ENCODE measurements at regions not wholly inside any gene's neighbourhood (a gene's known extent, or its start where the extent isn't known, plus 50 kb on each side); places are given as distances from the start of the nearest gene placed in this dataset.
A peak's percentile ranks its signal among the peaks of the same experiment; 100 is the strongest.

DNA sequence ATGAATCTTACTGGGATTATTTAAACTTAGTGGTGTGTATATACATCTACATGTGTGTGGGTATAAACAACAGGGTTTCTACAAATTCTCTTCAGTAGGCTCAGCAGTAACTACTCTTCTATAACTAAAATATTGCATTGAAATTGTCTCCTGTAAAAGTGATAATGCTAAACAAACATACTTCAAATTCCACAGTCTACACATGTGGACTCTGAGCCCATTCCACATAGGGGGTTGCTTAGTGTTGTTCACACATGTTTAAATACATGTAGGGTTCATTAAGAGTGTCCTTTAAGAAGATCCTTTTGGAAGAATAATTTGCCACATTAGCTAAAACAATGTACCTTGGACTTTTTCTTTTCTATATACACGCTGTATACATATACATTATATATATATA is 152.8 kb upstream of the VRK2 start:
- DNase-seq, result no peak

DNA sequence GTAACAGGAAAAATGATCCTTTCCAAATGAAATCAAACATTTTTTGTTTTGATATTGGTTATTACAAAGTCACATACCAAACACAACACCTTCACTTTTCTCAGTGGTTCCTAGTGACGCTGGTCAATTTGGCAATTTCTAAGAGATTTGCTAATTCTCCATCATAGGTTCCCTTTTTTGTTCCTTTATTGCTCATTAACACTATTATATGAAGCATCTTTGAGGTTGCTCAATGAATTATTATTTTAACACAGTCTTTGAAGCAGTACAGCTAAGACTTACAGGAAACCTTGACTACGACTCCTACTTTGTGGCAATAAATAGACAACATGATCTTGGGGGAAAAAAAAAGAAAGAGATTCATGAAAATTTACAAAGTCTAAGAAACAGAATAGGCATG is 152.2 kb upstream of the VRK2 start:
- DNase-seq, result no peak

DNA sequence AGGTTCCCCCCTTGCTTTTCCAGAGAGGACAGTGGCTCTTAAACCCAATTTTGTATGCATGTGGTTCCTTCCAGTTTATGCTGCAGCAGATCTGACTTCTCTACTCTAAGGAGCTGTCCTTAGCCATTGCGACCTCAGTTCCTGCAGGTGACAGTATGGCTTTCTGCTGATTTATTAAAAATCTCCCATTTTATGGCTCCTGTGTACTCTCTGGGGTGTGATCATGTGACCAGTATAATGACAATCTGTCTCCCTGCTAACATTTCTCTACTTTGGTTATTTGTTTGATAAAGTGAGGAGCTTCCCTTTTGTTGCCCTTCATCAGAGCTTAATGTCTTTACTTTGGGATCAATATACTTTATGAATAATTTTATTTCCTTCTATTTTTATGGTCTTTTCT is 148.7 kb upstream of the VRK2 start:
- no peak for DNase-seq

DNA sequence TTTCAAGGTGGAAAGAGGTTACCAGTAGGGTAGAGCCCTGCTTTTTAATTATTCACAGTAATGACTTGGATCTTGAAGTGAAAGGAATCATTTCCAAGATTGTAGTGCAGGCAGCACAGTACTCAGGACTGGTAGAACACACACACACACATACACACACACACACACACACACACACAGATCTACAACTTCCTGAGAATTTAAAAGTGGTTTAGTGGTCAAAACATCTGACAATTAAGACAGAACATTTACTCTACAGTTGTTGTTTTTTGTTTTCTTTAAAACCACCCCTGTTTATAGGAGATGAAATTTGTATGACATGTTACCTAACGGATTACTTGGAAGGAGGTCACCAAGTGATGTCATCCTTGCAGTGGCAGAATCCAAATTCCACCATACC is 146.7 kb upstream of the VRK2 start:
- no peak for DNase-seq

DNA sequence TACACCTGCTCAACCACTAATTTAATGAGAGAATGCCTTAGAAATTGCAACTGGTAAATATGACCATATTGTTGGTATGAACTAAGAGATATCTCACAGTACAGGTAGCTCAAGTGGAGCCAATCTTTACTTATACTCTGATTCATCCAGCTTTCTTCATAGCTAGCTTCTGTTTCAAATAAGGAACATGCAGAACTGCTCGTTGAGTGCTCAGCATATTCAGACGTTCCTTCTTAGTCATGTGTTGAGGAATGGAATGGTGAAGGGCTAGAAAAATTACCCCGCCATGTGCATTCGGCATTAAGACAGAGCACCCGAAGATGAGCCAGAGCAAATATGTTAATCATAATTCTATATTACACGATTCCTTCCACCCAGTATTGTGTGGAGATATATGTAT is 144.0 kb upstream of the VRK2 start:
- no peak for DNase-seq

DNA sequence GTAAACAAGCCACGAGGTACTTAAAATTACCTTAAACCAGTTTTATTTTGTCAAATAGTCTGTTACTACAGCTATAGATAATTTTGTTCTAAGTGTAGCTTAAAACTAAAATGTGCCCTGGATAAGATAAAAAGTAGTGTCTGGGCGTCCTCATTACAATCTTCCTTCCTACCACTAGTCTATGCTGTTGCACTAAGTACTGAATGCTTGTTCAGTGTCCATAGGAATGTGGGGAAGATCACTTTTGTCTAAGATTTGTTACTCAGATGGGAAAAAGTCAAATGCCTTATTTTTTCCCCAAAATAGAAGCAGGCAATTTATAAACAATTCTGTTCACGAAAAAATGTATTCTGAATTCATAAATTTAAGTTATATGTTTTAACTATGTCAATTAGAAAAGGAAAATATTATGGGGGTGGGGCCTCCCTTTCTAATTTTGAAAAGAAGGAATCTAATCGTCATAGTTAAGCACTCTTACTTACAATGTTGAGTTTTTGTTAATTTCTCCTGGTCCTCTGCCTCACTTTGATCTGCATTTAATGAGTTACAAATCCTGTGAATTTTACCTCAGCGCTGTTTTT is 140.4 kb upstream of the VRK2 start:
- DNase-seq, result peak; percentile 68

DNA sequence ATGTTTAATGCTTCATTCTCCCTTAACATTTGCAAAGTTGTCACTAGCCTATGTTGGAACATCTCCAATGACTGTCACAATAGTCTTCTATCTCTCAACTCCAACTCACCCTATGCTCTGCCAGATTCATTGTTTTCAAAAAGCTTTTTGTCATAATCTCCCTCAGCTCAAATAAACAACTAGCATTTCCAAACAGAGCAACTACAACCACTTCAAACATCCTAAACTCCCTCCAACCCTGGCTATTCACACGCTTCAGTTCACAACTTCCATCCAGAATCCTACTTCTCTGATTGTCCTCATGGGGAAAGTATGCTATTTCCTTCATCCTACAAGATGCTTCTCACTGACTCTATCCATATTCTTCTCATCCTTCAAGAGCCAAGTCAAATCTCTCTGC is 139.2 kb upstream of the VRK2 start:
- no peak for DNase-seq

DNA sequence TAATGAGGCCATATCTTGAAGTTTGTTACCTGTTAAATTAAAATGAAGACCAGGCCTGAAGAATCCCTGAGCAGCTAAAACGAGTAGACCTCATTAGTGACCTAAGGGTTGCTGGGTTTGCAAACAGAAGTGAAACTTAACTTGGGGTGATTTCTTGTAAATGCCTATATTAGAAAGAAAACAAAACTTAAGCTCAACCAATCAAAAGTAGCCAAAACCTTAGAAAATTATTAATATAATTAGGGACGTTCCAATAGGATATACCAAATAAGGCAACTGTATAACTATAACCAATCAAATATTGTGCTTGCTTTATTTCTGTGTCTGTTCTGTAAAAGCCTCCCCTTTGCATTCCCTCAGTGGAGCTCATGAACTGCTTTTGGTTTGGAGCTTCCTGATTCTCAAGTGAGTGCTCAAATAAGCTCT is 137.9 kb upstream of the VRK2 start:
- DNase-seq, result no peak

DNA sequence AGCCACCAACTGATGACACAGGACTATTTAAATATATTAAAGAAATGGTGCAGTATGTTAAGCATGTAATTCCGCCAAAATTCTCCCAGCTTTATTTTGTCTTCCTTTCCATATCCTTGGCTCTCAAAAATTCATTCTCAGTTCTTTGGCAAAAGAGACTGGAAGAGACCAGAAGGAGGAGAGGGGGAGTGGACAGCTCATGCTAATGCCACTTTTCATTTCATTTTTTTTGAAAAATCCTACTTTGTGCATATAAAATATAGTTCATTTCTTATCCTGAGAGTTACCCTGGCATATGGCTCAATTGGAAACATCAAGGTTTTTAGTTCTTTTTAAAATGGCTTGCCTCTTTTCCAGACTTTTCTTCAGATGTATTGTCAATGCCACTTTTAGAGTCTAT is 128.5 kb upstream of the VRK2 start:
- DNase-seq, result no peak

DNA sequence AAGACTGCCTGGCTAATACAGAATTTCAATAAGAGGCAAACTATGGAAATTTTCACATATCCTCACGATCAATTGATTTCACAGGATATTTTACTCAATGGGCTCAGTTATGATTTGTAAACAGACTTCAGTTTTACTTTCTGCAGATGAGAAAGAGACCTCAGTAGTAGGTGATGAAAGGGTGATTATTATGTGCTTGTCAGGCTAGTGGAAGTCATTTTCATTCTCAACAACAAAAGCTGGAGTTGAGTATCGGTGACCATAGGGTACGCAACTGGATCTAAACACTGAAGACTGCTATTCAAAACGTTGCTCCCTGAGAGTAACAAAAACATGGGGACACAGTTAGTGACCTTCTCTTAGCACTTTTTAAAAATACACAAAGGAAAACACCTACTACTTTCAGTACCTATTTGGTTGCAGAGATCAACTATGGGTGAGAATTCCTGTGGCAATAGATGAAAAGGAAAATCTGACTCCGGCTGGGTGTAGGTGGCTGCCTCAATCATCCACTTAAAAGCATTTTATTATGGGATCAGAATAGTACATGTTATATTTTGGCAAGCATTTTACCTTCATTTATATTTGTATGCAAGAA is 126.2 kb upstream of the VRK2 start:
- no peak for DNase-seq

DNA sequence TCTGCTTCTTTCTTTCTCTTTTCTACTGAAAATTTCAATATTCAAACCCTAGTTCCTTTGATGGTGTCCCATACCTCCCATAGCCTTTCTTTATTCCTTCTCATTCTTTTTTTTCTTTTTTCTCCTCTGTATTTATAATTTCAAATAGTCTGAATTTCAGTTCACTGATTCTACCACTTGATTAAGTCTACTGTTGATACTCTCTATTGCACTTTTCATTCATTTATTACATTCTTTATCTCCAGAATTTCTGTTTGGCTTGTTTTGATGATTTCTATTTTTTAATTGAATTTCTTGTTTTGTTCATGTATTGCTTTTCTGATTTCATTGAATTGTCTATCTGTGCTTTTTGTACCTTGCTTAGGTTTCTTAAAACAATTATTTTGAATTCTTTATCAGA is 111.9 kb upstream of the VRK2 start:
- no peak for DNase-seq

DNA sequence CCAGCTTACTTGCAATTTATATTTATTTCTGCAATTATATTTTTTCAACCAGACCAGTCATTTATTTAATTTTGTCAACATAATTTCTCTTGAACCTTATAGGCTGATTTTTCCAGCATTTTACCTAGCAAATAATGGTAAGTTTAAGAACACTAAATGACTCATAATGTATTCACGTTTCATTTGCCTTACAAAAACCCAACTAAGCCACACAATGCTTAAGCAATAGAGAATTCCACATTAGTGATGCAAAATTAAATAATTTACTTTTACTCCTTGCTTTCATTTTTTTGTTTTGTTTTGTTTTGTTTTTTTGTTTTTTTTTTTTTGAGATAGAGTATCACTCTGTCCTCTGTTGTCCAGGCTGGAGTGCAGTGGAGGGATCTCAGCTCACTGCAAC is 110.4 kb upstream of the VRK2 start:
- DNase-seq, result no peak

DNA sequence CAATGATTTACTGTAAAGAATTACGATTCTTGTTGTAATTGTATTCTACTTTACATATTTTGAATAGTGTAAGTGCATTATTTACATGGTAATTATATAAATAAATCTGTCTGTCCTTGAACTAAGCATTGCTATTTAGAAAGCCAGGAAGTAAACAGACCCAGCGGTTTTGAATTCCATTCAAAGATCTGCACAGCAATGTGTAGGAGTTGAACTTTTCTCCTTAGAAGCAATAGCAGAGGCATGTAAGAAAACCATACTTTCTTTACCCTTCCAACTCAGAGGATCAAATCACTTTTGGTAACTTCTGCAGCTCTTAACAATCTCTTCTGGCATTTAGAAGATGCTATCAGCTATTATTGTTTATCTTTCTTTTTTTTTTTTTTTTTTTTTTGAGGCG is 109.2 kb upstream of the VRK2 start:
- DNase-seq, result no peak

DNA sequence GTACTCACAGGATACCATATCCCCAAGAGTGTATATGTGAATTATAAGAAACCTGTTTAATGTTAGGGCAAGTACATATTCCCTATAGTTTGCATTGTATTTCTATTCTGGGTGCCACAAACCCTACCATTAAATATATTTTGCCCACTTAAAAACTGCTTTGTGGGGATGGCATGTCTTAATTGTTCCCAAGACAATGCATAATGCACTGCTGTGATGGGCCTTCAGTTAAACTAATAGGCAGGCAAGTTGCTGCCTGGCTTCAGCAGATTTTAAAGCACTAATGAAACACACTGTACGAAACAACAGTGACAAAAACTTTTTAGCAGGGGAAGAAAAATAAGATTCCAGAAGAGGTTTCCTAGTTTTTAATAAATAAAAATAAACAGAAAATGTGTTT is 104.8 kb upstream of the VRK2 start:
- DNase-seq, result no peak

DNA sequence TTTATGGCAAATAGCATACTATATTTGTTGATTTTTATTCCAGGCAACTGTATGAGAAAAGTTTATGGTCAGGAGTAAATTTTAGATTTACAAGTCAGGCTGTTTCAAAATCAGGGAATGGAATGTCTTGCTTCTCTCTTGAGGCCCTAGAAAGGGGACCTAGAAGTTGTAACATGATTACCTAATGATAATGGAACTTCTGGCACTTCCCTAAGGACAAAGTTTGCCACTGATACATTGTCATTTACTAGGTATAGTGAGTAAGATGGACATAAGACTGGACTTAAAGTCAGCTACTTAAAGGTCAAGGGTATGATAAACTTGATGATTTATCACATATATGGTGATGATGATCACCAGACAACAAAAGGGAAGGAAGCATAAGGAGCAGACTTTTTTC is 103.3 kb upstream of the VRK2 start:
- DNase-seq, result no peak

DNA sequence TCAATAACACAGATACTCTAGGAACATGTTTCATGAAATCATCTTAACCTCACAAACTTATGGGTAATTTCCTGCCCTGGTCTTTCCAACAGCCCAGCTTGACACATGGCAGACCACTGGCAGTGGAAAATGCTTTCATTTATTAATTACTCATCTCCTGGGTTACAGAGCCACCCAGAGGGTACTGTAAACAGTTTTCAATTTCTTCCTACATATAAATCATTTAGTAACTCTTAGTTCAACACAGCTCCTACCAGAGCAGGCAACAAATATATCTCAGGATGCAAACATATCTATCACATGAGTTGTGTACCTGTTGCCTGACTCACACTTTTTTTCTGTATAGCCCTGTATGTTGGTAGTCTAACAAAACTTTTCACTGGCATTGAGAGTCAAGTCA is 99.2 kb upstream of the VRK2 start:
- DNase-seq, result peak; percentile 14

DNA sequence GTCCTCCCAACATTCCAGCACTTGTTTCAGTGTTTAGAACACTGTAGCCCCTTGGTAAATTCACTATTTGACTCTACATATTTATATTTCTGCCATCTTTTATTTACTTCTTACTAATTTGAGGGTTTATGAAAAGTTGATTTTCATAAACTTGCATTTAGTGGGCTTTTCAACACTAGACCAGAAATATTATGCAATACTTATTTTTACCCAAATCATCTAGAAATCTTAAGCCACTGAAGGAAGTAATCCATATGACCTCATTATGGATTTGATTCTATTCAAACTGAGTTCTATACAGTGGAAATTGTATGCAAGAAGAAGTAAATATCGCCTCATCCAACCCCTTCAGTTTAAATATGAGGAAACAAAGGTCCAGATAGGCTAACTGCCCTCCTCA is 92.6 kb upstream of the VRK2 start:
- no peak for DNase-seq

DNA sequence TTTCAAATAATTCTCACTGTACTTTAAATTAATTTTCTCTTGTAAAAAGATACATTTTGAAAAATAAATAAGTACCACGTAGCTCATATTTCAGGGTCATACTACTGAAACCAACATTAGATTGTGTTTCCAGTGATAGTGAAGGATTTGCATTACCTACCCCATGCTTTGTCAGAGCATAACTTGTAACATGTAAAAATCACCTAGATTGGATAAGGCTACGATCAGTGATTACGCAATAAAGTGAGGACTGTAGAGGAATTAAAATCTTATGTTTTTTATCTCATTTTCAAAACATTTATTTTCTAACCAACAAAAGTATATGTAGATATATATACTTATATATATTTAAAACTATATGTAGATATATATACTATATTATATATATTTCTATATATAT is 89.4 kb upstream of the VRK2 start:
- DNase-seq, result no peak

DNA sequence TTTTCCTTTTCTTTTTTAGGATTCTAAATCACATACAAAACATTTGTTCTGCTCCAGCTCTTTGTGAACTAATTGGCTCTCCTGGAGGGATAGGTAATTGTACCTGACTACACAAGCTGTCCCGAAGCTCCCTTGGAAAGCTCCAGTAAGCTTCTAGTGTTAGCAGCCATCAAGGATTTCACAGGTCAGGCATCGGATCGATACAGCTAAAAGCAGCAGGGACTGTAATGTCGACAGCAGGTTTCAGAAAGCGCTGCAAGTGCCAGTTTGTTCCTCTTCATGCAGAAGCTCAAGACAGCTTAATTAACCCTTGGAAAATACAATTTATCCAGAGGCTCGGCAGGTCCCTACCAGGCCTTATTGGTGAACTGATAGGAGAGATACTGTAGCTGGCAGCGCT is 87.2 kb upstream of the VRK2 start:
- peak; percentile 49 for DNase-seq

DNA sequence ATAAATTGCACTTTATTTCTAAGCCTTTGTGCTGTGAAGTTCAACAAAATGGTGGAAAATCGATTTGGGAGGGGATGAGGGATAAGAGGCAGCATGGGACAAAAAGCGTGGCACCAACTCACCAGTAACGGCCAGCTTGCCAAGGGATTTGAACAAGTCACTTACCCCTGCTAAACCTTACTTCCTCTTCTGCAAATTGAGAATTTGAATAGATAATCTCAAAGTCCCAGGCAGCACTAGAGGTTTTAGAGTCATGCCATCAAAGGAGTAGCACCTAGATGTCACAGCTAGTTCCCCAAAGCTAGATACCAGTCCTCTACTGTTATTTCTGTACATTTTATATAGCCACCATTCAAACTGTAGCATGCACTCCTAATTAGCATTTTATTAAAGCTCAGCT is 83.7 kb upstream of the VRK2 start:
- no peak for DNase-seq

DNA sequence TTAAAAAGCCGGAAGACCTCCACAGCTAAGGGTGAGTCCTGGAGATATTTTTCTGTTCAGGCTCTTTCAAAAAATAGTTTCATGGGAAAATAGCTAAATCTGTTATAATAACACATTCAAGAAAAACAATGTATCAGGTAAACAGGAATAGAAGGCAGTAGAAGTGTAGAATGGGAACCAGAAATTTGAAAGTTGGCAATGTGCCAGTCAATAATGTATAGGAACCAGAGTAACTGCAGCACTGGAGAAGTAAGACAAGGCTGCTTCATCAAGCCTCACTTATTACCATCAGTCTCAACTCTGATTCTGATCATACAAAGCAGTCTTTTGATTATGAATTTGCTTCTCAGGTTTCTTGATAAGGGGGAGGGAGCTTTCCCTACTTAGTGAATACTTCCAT is 81.4 kb upstream of the VRK2 start:
- no peak for DNase-seq

DNA sequence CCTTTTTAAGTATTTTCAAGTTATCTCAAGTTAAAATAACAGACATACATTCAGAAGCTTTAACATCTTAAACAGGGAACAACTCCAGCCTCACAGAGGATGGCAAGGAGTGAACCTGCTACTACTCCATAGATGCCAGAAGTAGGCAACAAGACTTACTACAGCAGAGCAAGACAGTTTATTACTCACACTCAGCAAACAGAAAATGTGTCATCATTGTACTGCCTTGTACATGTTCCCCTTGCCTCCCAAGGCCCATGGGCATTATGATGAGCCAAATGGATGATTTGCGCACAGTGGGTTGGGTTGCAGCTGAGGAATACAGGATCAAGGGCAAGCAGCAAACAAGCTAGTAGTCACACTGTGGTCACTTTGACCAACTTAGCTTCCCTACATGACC is 80.6 kb upstream of the VRK2 start:
- no peak for DNase-seq

DNA sequence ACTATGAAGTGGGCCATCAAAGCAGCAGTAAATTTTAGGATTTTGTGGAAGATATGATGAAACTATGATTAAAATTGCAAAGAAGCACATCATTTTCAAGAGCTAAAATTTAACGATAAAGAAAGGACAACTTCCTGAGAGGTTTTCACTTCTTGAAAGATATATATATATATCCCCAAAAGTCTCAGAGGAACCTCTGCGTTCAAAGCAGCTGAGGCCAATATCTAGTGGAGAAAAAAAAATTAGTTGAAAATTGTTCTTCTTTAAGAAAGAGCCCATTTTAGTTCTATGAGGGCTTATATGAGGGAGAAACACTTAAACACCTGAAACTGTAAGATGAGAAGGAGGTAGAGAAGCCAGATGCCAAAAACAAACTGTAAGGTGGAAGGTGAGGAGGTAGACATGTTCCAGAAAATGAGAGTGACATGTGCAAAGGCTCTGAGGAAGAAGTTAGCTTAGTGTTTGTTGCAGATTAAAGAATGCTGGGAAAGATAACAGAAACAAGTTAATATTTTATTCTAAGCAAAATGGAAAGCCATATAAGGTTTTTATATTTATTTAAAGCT is 72.9 kb upstream of the VRK2 start:
- no peak for DNase-seq

DNA sequence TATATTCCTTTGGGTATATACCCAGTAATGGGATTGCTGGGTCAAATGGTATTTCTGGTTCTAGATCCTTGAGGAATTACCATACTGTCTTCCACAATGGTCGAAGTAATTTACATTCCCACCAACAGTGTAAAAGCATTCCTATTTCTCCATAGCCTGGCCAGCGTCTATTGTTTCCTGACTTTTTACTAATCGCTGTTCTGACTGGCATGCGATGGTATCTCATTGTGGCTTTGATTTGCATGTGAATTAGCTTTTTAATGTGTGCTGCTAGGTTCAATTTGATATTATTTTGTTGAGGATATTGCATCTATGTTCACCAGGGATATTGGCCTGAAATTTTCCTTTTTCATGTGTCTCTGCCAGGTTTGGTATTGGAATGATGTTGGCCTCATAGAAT is 67.4 kb upstream of the VRK2 start:
- no peak for DNase-seq

DNA sequence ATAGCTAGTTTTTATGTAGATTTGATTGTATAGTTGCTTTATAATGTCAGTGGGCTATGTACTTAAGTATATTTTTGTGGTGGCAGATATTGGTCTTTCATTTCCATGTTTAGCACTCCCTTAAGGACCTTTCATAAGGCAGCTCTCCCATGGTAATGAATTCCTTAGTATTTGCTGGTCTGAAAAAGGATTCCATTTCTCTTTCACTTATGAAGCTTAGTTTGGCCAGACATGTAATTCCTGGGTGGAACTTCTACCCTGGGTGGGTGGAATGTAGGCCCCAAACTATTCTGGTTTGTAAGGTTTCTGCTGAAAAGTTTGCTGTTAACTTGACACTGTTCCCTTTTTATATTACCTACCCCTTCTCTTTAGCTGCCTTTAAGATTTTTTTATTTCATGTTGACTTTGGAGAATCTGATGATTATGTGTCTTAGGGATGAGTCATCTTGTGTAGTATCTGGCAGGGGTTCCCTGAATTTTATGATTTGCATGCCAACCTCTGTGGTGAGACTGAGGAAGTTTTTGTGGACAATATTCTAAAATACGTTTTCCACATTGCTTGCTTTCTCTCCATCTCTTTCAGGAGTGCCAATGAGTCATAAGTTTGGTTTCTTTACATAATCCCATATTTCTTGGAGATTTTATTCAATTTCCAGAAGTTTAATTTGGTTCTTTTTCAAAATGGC is 65.4 kb upstream of the VRK2 start:
- DNase-seq, result no peak
